HG03039 (cell line): ENCODE measurements at regions not wholly inside any gene's neighbourhood (a gene's known extent, or its start where the extent isn't known, plus 50 kb on each side); places are given as distances from the start of the nearest gene placed in this dataset.

ENCODE experiments used
- ATAC-seq: cut with Tn5 transposase; IDR thresholded peaks from one replicate; pipeline ENCODE4 v1.9.1; 2021; ENCODE audit warnings: mild to moderate bottlenecking, moderate library complexity; ENCODE audit not compliant: unreplicated experiment

- ATAC-seq = no peak
These were observed 322.8 kb downstream of the UQCRFS1 start for GRCh38 chr19:28889941-28890670.

GRCh38 chr19:28887920-28888618 is 324.9 kb downstream of the UQCRFS1 start:
- ATAC-seq = no peak

- no peak for ATAC-seq
These were observed 326.2 kb downstream of the UQCRFS1 start for GRCh38 chr19:28886708-28887107.

GRCh38 chr19:28885965-28886364 is 327.0 kb downstream of the UQCRFS1 start:
- ATAC-seq = no peak

DNA sequence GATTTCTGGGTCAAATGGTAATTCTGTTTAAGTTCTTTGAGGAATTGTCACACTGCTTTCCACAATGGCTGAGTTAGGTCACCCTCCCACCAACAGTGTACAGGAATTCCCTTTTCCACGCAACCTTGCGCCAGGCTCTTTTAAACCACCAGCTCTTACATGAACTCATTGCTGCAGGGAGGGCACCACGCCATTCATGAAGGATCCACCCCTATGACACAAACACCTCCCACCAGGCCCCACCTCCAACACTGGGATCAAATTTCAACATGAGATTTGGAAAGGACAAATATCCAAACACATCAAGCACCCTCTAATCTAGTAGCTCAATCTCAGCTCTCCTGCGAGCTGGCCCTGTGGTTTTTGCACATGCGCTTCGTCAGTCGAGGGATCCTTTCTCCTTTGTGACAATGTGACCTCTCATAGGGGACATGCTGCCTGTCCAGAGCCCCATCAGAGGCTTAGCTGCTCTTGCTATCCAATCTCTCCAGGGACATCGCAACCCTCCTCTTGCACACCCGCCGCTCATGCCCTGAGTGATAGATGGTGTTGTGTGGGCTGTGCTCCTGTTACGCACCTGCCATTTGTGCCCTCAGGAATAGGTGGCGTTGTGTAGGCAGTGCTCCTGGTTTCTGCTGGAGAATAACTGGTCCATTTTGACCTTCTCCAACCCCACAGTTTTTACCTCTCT is 328.0 kb downstream of the UQCRFS1 start:
- ATAC-seq = no peak

DNA sequence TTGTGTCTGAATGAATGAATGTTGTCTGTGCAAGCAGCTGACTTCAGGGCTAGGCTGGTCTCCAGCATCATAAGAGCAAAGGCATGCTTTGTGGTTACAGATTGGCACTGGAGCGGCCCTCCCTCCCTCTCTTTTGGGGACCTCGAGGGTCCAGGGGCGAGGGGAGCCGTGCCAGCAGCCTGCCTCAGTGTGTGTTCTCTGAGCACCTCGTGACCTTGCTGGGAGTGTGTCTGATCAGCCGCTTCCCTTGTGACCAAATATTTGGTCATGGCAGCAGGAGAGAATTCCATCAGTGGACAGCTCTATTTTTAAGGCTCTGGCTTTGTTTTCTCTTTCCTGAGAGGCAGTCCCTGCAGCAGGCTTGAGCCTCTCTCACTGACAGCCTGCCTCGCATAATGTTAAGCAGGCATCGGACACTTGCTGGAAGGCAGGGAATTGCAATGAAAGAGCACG is 329.7 kb downstream of the UQCRFS1 start:
- ATAC-seq = no peak

DNA sequence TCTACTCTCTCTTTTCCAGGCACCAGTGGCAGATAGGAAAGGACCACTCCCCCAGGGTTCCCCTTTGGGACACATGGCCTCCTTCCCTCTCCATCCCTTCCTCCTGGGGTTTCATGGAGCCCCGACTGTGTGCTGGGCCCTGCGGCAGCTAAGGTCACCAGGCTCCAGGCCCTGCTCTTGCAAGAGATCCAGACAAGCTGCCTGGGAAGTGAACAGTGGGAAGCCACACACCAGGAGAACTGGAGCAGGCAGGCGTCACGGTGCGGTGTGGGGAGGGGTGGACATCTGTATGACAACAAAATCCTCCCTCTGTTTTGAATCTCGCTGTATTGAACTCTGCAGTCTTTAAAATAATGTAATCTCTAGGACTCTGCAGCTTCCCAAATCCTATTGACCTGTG is 330.1 kb downstream of the UQCRFS1 start:
- ATAC-seq = no peak

- no peak for ATAC-seq
These were observed 331.3 kb downstream of the UQCRFS1 start for GRCh38 chr19:28881616-28882015.

GRCh38 chr19:28880735-28881401 is 332.1 kb downstream of the UQCRFS1 start:
- no peak for ATAC-seq

DNA sequence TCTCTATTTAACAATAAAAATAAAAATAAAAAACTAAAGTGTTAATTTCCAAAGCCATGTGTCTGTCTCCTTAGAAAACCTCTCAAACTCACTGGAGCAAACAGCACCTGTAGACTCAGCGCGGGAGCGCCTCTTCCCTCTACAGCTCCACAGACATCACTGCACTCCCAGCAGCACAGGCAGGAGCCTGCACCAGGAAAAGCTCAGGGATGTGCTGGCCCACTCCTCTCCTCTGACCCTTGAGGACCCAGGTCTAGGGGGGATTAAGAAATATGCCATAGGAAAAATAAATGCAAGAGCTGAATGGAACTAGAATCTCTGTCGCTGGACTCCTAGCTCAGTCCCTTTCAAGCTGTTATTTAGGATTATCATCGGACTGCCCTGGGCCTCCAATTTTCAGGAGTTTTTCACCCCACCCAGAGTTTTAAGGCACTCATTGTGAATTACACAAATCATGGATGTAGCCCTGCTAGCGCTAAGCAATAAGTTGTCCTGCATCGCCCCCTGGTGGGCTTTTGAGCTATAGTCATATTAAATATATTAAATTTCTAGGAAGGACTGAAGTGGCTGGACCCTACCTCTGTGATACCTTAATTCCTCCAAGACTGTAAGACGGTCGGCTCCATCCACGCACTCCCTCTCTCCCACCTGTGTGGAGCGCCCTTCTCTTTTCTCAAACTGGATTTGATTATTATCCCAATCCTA is 333.9 kb downstream of the UQCRFS1 start:
- no peak for ATAC-seq

GRCh38 chr19:28876609-28877123 is 336.3 kb downstream of the UQCRFS1 start:
- no peak for ATAC-seq

- ATAC-seq = no peak
These were observed 338.2 kb downstream of the UQCRFS1 start for GRCh38 chr19:28874742-28875141.

DNA sequence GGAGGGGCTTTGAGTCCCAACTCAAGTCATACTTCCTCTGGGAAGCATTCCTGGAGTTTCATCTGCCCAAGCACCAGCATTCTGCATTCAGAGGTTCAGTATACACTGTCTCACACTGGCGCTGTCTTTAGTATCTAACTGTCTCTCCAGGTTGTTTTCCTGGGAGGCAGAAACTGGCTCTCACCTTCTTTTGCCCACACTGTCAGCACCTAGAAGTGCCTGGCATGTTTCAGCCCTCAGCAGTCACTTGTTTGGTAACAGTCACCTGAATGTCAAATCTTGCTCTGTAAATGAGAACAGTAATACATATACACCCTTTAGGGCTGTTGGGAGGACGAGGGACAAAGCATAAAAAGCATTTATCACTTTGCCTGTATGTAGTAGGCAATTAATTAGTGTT is 339.6 kb downstream of the UQCRFS1 start:
- ATAC-seq = no peak

- ATAC-seq = no peak
These were observed 341.7 kb downstream of the UQCRFS1 start for GRCh38 chr19:28871099-28871725.

DNA sequence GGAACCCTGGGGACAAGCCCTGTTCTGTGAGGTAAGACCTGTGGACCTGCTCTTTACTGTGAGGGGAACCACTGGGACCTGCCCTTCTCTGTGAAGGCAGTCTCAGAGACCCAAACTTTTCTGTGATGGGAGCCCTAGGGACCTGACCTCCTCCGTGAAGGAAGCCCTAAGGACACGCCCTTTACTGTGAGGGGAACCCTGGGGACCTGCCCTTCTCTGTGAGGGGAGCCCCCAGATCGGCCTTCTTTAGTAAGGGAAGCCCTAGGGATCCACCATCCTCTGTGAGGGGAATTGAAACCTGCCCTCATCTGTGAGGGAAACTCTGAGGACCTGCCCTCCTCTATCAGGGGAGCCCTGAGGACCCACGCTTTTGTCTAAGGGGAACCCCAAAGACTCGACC is 343.5 kb downstream of the UQCRFS1 start:
- no peak for ATAC-seq

GRCh38 chr19:28868836-28869235 is 344.1 kb downstream of the UQCRFS1 start:
- no peak for ATAC-seq

- ATAC-seq = no peak
These were observed 345.0 kb downstream of the UQCRFS1 start for GRCh38 chr19:28867978-28868377.

DNA sequence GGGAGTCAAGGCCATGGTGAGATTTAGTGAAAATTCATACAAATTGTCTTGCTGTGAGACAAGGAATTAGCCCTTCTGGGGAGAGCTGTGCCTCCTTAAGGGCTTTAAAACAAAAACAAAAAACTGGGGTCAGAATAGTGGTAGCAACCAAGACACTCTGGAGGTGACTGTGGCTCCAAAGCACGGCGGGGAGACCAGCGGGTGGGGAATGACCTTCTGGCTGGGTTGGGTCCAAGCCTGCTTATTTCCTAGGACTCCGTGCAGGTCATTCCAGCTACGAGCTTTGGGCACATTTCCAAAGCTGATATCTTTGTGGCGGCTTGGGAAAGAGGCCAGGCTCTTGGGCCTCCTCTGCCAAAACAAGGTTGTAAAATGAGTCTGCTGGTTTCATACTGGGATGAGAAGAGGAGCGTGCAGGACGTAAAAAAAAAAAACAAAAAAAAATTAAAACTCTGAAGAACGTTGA is 348.3 kb downstream of the UQCRFS1 start:
- no peak for ATAC-seq

DNA sequence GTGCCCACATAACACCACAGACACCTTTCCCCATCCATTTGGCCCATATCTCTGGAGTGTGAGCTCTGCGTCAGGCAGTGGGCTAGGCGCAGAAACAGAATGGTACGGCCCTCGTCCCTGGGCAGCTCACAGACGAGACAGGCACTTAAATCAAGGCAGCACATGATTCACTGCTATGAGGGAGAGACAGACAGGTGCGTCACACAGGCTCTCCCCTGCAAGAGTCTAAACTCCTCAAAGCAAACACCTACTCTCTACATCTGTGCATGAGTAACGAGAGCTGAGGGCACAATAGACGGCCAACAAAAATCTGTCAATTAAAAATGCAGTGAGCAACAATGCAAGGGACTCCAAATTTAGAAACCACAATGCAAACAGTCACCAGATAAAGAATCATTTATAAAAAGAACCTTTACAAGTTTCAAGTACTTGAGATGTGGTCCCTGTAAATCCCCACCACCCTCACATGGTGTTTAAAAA is 348.9 kb downstream of the UQCRFS1 start:
- ATAC-seq = no peak

- ATAC-seq = no peak
These were observed 350.7 kb downstream of the UQCRFS1 start for GRCh38 chr19:28862238-28862637.
